ENCODE measurements at regions not wholly inside any gene's neighbourhood (a gene's known extent, or its start where the extent isn't known, plus 50 kb on each side); places are given as distances from the start of the nearest gene placed in this dataset.

GRCh38 chr16:52203096-52203495 lies 343.8 kb downstream of the TOX3 start:
- Histone ChIP-seq H3K4ac (ENCODE audit: low read depth, low read length) (no peak overlapping the region), H4K5ac (ENCODE audit: low read depth, low read length) (no peak overlapping the region), H2AK5ac (ENCODE audit: low read depth, low read length) (no peak overlapping the region), H3K36me3 (ENCODE audit: control insufficient read depth, insufficient read depth, low read length) (no peaks in the 10 kb centered on the region), H2BK120ac (ENCODE audit: low read depth, low read length) (no peak overlapping the region), H2AK9ac (replicated peaks; ENCODE audit: low read depth, low read length, poor library complexity) (no peak overlapping the region), H3K4me1 (ENCODE audit: control insufficient read depth, insufficient read depth, low read length) (no peaks in the 10 kb centered on the region), H3K4me2 (ENCODE audit: low read depth, low read length) (no peak overlapping the region), H3K18ac (ENCODE audit: low read depth, low read length) (no peak overlapping the region), H4K91ac (ENCODE audit: insufficient read depth, low read depth, low read length) (no peak overlapping the region), H2BK20ac (ENCODE audit: low read depth, low read length) (no peak overlapping the region), H4K8ac (ENCODE audit: low read depth in 2 of 2, low read length in 2 of 2) (no peak overlapping the region), H3K9me1 (ENCODE audit: insufficient read depth, low read length) (no peaks in the 10 kb centered on the region), H3K9ac (ENCODE audit: low read depth, low read length) (no peak overlapping the region), H3K79me1 (ENCODE audit: low read depth in 1 of 2, low read length in 2 of 2) (no peaks in the 10 kb centered on the region), H3K27ac (ENCODE audit: insufficient read depth, low read length) (no peak overlapping the region), H3K9me3 (ENCODE audit: control insufficient read depth, insufficient read depth, low read length) (no peaks in the 10 kb centered on the region), H3K23ac (ENCODE audit: low read depth, low read length) (no peak overlapping the region), H3K27me3 (ENCODE audit: control insufficient read depth, insufficient read depth, low read length) (no peaks in the 10 kb centered on the region), H2BK15ac (ENCODE audit: low read depth, low read length) (no peak overlapping the region), H4K20me1 (ENCODE audit: insufficient read depth, low read length) (no peaks in the 10 kb centered on the region), H2AFZ (replicated peaks; ENCODE audit: low read length, poor library complexity) (no peak overlapping the region), H3K4me3 (ENCODE audit: insufficient read depth, low read depth, low read length) (no peak overlapping the region), H3K56ac (ENCODE audit: extremely low read depth, insufficient read depth, low read length) (no peak overlapping the region), H3K14ac (replicated peaks; ENCODE audit: low read depth, low read length) (no peak overlapping the region), H2BK5ac (ENCODE audit: low read depth, low read length, poor library complexity, severe bottlenecking) (no peak overlapping the region)
- DNase-seq, result no peak
- TF ChIP-seq FOS (IDR thresholded peaks at IDR 0.05; ENCODE audit: low read depth, low read length) (no peak), CHD1 (IDR thresholded peaks at IDR 0.05; ENCODE audit: low read depth, low read length) (no peak), POLR2A (IDR thresholded peaks at IDR 0.05; ENCODE audit: low read depth, low read length) (no peak), MXI1 (IDR thresholded peaks at IDR 0.05; ENCODE audit: borderline replicate concordance, low read depth, low read length) (no peak), MAFK (IDR thresholded peaks at IDR 0.05; ENCODE audit: low read depth, low read length) (no peak), MAZ (IDR thresholded peaks at IDR 0.05; ENCODE audit: borderline replicate concordance, low read depth, low read length) (no peak), NFE2L2 (IDR thresholded peaks at IDR 0.05; ENCODE audit: low read depth, low read length) (no peak), BHLHE40 (IDR thresholded peaks at IDR 0.05; ENCODE audit: low read depth, low read length) (no peak), CEBPB (IDR thresholded peaks at IDR 0.05; ENCODE audit: low read depth, low read length) (no peak), RCOR1 (IDR thresholded peaks at IDR 0.05; ENCODE audit: insufficient replicate concordance, low read length) (no peak), RFX5 (IDR thresholded peaks at IDR 0.05; ENCODE audit: low read depth, low read length) (no peak)
- TF ChIP-seq, protein P1, sequence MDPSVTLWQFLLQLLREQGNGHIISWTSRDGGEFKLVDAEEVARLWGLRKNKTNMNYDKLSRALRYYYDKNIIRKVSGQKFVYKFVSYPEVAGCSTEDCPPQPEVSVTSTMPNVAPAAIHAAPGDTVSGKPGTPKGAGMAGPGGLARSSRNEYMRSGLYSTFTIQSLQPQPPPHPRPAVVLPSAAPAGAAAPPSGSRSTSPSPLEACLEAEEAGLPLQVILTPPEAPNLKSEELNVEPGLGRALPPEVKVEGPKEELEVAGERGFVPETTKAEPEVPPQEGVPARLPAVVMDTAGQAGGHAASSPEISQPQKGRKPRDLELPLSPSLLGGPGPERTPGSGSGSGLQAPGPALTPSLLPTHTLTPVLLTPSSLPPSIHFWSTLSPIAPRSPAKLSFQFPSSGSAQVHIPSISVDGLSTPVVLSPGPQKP (IDR thresholded peaks at IDR 0.05; ENCODE audit: borderline replicate concordance, low read depth, low read length), result no peak
- TF ChIP-seq, protein P2, sequence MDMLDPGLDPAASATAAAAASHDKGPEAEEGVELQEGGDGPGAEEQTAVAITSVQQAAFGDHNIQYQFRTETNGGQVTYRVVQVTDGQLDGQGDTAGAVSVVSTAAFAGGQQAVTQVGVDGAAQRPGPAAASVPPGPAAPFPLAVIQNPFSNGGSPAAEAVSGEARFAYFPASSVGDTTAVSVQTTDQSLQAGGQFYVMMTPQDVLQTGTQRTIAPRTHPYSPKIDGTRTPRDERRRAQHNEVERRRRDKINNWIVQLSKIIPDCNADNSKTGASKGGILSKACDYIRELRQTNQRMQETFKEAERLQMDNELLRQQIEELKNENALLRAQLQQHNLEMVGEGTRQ (IDR thresholded peaks at IDR 0.05; ENCODE audit: low read depth, low read length), result no peak
- TF ChIP-seq, protein P3, sequence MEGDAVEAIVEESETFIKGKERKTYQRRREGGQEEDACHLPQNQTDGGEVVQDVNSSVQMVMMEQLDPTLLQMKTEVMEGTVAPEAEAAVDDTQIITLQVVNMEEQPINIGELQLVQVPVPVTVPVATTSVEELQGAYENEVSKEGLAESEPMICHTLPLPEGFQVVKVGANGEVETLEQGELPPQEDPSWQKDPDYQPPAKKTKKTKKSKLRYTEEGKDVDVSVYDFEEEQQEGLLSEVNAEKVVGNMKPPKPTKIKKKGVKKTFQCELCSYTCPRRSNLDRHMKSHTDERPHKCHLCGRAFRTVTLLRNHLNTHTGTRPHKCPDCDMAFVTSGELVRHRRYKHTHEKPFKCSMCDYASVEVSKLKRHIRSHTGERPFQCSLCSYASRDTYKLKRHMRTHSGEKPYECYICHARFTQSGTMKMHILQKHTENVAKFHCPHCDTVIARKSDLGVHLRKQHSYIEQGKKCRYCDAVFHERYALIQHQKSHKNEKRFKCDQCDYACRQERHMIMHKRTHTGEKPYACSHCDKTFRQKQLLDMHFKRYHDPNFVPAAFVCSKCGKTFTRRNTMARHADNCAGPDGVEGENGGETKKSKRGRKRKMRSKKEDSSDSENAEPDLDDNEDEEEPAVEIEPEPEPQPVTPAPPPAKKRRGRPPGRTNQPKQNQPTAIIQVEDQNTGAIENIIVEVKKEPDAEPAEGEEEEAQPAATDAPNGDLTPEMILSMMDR (conservative IDR thresholded peaks at IDR 0.05; ENCODE audit: low read depth, low read length), result no peak
- ChIA-PET POLR2A (ENCODE audit: unreplicated experiment) (no interaction called here), CTCF (interaction anchor here (1.6 kb wide), 1 partner anchor 12 kb away, joined by 5 read pairs; no protein-coding TSS in a partner anchor)
- intact Hi-C loops (cut with micrococcal nuclease) (no loop called here), dilution Hi-C loops (cut with HindIII; ENCODE audit: low sequenced_read_pairs, unreplicated experiment) (no loop called here), in situ Hi-C loops (cut with MboI; ENCODE audit: low sequenced_read_pairs) (no loop called here)
- ATAC-seq (ENCODE audit: low read depth), result no peak
- no TSS peak for BruUV-seq (replicated peaks)

Measured in IMR-90 (cell line).